Activated T-cell treated with anti-CD3 and anti-CD28 coated beads, Interleukin-2, amount 50 U/mL, for 72 hours (primary cell): ENCODE measurements at regions not wholly inside any gene's neighbourhood (a gene's known extent, or its start where the extent isn't known, plus 50 kb on each side); places are given as distances from the start of the nearest gene placed in this dataset.
"Not testable (repeated sequence)": the region's sequence is repeated elsewhere in the genome, so short reads cannot be mapped to it uniquely, and the experiment has no call there.

Experiments
- ATAC-seq, 2 donors: fragments of 150-1000 bp; cut with Tn5 transposase; replicated peaks in 1 of 2; 2 replicates each; pipeline ENCODE4 v1.10.0; 2021; ENCODE audit warnings: moderate library complexity in 2 of 2, mild to moderate bottlenecking in 1 of 2
- DNase-seq, 2 donors: peaks; one replicate each; pipeline ENCODE4 v3.0.0; 2021 to 2022; ENCODE audit warnings: mixed read lengths in 1 of 2
- H3K27ac Mint-ChIP-seq: one replicate; pipeline ENCODE4 v1.8.0; 2022; ENCODE audit warnings: mild to moderate bottlenecking, moderate library complexity, mixed read lengths
- H3K27me3 Mint-ChIP-seq: one replicate; pipeline ENCODE4 v1.8.0; 2022; ENCODE audit warnings: low read depth, mixed read lengths
- H3K36me3 Mint-ChIP-seq, 2 donors: one replicate each; pipeline ENCODE4 v1.8.0; 2022; ENCODE audit warnings: mixed read lengths in 2 of 2, mild to moderate bottlenecking in 1 of 2; ENCODE audit not compliant: insufficient read depth in 2 of 2
- H3K4me1 Mint-ChIP-seq: one replicate; pipeline ENCODE4 v1.8.0; 2022; ENCODE audit warnings: low read depth, mixed read lengths
- H3K4me3 Mint-ChIP-seq, 2 donors: one replicate each; pipeline ENCODE4 v1.8.0; 2022; ENCODE audit warnings: mild to moderate bottlenecking in 2 of 2, mixed read lengths in 2 of 2, moderate library complexity in 2 of 2
- H3K9me3 Mint-ChIP-seq, 2 donors: one replicate each; pipeline ENCODE4 v1.8.0; 2022; ENCODE audit warnings: mixed read lengths in 2 of 2

GRCh38 chr5:135262364-135262763 is 136.7 kb downstream of the MACROH2A1 start:
- Mint-ChIP-seq H3K4me1 (no peaks in the 10 kb centered on the region), H3K27me3 (peaks cover 7% of the 10 kb centered on the region), H3K36me3 (peaks cover 2 to 4% of the 10 kb centered on the region in 2 donors), H3K9me3 (peaks cover 2% of the 10 kb centered on the region in 2 donors), H3K4me3 (no peak overlapping the region), H3K27ac (no peak overlapping the region)
- DNase-seq (no peak), ATAC-seq (no peak)

- not testable (repeated sequence) for H3K4me3 Mint-ChIP-seq, H3K9me3 Mint-ChIP-seq, ATAC-seq, H3K27me3 Mint-ChIP-seq, H3K27ac Mint-ChIP-seq, H3K36me3 Mint-ChIP-seq, DNase-seq, H3K4me1 Mint-ChIP-seq
Observed at GRCh38 chr5:135260108-135260507, 138.9 kb downstream of the MACROH2A1 start.

GRCh38 chr5:135255461-135256178 is 143.4 kb downstream of the MACROH2A1 start:
- Mint-ChIP-seq H3K9me3 (peaks cover 2% of the 10 kb centered on the region in 2 donors), H3K4me3 (no peak overlapping the region), H3K27ac (no peak overlapping the region), H3K27me3 (peaks cover 3% of the 10 kb centered on the region), H3K4me1 (no peaks in the 10 kb centered on the region), H3K36me3 (peaks cover 2 to 4% of the 10 kb centered on the region in 2 donors)
- ATAC-seq, result no peak
- DNase-seq, result no peak

- DNase-seq (no peak), ATAC-seq (no peak)
- Mint-ChIP-seq H3K27ac (no peak overlapping the region), H3K4me1 (peaks cover 6% of the 10 kb centered on the region), H3K36me3 (no peaks in the 10 kb centered on the region), H3K9me3 (peaks cover 0 to 2% of the 10 kb centered on the region in 2 donors), H3K27me3 (no peaks in the 10 kb centered on the region), H3K4me3 (no peak overlapping the region)
Observed at GRCh38 chr5:135254183-135254582, 144.8 kb downstream of the MACROH2A1 start.

- H3K4me1 Mint-ChIP-seq, result peaks cover 8% of the 10 kb centered on the region
- H3K27ac Mint-ChIP-seq, result no peak overlapping the region
- ATAC-seq (no peak), DNase-seq (no peak)
- H3K4me3 Mint-ChIP-seq, result no peak overlapping the region
- peaks cover 0 to 2% of the 10 kb centered on the region in 2 donors for H3K9me3 Mint-ChIP-seq
- no peaks in the 10 kb centered on the region for H3K36me3 Mint-ChIP-seq
- no peaks in the 10 kb centered on the region for H3K27me3 Mint-ChIP-seq
Observed at GRCh38 chr5:135253601-135254178, 145.3 kb downstream of the MACROH2A1 start.

- no peak overlapping the region for H3K27ac Mint-ChIP-seq
- peaks cover 27% of the 10 kb centered on the region for H3K4me1 Mint-ChIP-seq
- no peak overlapping the region for H3K4me3 Mint-ChIP-seq
- DNase-seq (no peak), ATAC-seq (no peak)
- H3K9me3 Mint-ChIP-seq, result no peaks in the 10 kb centered on the region
- no peaks in the 10 kb centered on the region for H3K27me3 Mint-ChIP-seq
- no peaks in the 10 kb centered on the region for H3K36me3 Mint-ChIP-seq
Observed at GRCh38 chr5:135251093-135251492, 147.9 kb downstream of the MACROH2A1 start.

- H3K9me3 Mint-ChIP-seq, result no peaks in the 10 kb centered on the region
- H3K4me1 Mint-ChIP-seq, result peaks cover 31% of the 10 kb centered on the region
- H3K27me3 Mint-ChIP-seq, result no peaks in the 10 kb centered on the region
- H3K36me3 Mint-ChIP-seq, result no peaks in the 10 kb centered on the region
- ATAC-seq (no peak), DNase-seq (no peak)
- no peak overlapping the region for H3K4me3 Mint-ChIP-seq
- H3K27ac Mint-ChIP-seq, result no peak overlapping the region
Observed at GRCh38 chr5:135250671-135251070, 148.4 kb downstream of the MACROH2A1 start.

GRCh38 chr5:135249658-135250057 is 149.4 kb downstream of the MACROH2A1 start:
- Mint-ChIP-seq H3K27ac (no peak overlapping the region), H3K36me3 (no peaks in the 10 kb centered on the region), H3K4me3 (no peak overlapping the region), H3K27me3 (no peaks in the 10 kb centered on the region), H3K4me1 (peaks cover 32% of the 10 kb centered on the region), H3K9me3 (no peaks in the 10 kb centered on the region)
- DNase-seq (no peak), ATAC-seq (no peak)

GRCh38 chr5:135248801-135249231 is 150.2 kb downstream of the MACROH2A1 start:
- no peaks in the 10 kb centered on the region for H3K27me3 Mint-ChIP-seq
- H3K4me1 Mint-ChIP-seq, result peaks cover 32% of the 10 kb centered on the region
- H3K36me3 Mint-ChIP-seq, result no peaks in the 10 kb centered on the region
- no peak overlapping the region for H3K4me3 Mint-ChIP-seq
- H3K27ac Mint-ChIP-seq, result no peak overlapping the region
- no peak for ATAC-seq
- H3K9me3 Mint-ChIP-seq, result no peaks in the 10 kb centered on the region
- no peak for DNase-seq

GRCh38 chr5:135246923-135247795 is 151.9 kb downstream of the MACROH2A1 start:
- H3K4me3 Mint-ChIP-seq, result no peak overlapping the region
- peak; percentile 15 to 50 for DNase-seq
- no peaks in the 10 kb centered on the region for H3K27me3 Mint-ChIP-seq
- peaks cover 32% of the 10 kb centered on the region for H3K4me1 Mint-ChIP-seq
- H3K36me3 Mint-ChIP-seq, result no peaks in the 10 kb centered on the region
- H3K9me3 Mint-ChIP-seq, result no peaks in the 10 kb centered on the region
- peak; percentile 75 to 80 for ATAC-seq
- H3K27ac Mint-ChIP-seq, result no peak overlapping the region

- Mint-ChIP-seq H3K4me1 (peaks cover 32% of the 10 kb centered on the region), H3K27me3 (no peaks in the 10 kb centered on the region), H3K27ac (no peak overlapping the region), H3K9me3 (no peaks in the 10 kb centered on the region), H3K4me3 (no peak overlapping the region), H3K36me3 (no peaks in the 10 kb centered on the region)
- no peak for DNase-seq
- ATAC-seq, result no peak
Observed at GRCh38 chr5:135246605-135246922, 152.5 kb downstream of the MACROH2A1 start.

- H3K27me3 Mint-ChIP-seq, result no peaks in the 10 kb centered on the region
- DNase-seq, result no peak
- no peak for ATAC-seq
- no peak overlapping the region for H3K27ac Mint-ChIP-seq
- peaks cover 32% of the 10 kb centered on the region for H3K4me1 Mint-ChIP-seq
- peak overlapping the region in 1 of 2 donors; percentile 59 for H3K4me3 Mint-ChIP-seq
- H3K9me3 Mint-ChIP-seq, result no peaks in the 10 kb centered on the region
- H3K36me3 Mint-ChIP-seq, result no peaks in the 10 kb centered on the region
Observed at GRCh38 chr5:135245521-135246499, 153.2 kb downstream of the MACROH2A1 start.
